DOHH2 (cell line): ENCODE measurements at regions not wholly inside any gene's neighbourhood (a gene's known extent, or its start where the extent isn't known, plus 50 kb on each side); places are given as distances from the start of the nearest gene placed in this dataset.
A peak's percentile ranks its signal among the peaks of the same experiment; 100 is the strongest.
"Not testable (repeated sequence)": the region's sequence is repeated elsewhere in the genome, so short reads cannot be mapped to it uniquely, and the experiment has no call there.

Experiments
- H3F3A ChIP-seq: fragments of 200-600 bp; sonication (generic), shearing (Covaris generic); 2 replicates; pipeline ENCODE4 v1.6.0; 2016; ENCODE audit warnings: antibody characterized with exemption, mild to moderate bottlenecking; ENCODE audit not compliant: control insufficient read depth, insufficient read depth
- H3K27ac ChIP-seq: fragments of 200-600 bp; sonication (generic); 2 replicates; pipeline ENCODE4 v1.5.1; 2014; ENCODE audit warnings: low read depth, mild to moderate bottlenecking, low read length, moderate library complexity
- H3K27me3 ChIP-seq: fragments of 200-600 bp; sonication (generic); 2 replicates; pipeline ENCODE4 v1.6.1; 2014; ENCODE audit warnings: mild to moderate bottlenecking, low read length, mixed read lengths; ENCODE audit not compliant: control insufficient read depth
- H3K36me3 ChIP-seq: fragments of 200-600 bp; sonication (generic); 2 replicates; pipeline ENCODE4 v1.6.1; 2014; ENCODE audit warnings: mild to moderate bottlenecking, low read length, moderate library complexity, mixed read lengths; ENCODE audit not compliant: control insufficient read depth
- H3K4me1 ChIP-seq: fragments of 200-600 bp; sonication (generic); 2 replicates; pipeline ENCODE4 v1.6.1; 2014; ENCODE audit warnings: mild to moderate bottlenecking, low read length, mixed read lengths; ENCODE audit not compliant: control insufficient read depth
- H3K4me2 ChIP-seq: fragments of 200-600 bp; sonication (generic); 2 replicates; pipeline ENCODE4 v1.6.0; 2014; ENCODE audit warnings: mild to moderate bottlenecking, low read length, moderate library complexity
- H3K4me3 ChIP-seq: fragments of 200-600 bp; sonication (generic); 2 replicates; pipeline ENCODE4 v1.5.1; 2014; ENCODE audit warnings: mild to moderate bottlenecking, low read length, mixed read lengths
- H3K79me2 ChIP-seq: fragments of 200-600 bp; sonication (generic); 2 replicates; pipeline ENCODE4 v1.6.1; 2014; ENCODE audit warnings: mild to moderate bottlenecking, low read length, mixed read lengths; ENCODE audit not compliant: control insufficient read depth
- H3K9me2 ChIP-seq: fragments of 200-600 bp; sonication (generic); replicated peaks from 2 replicates; pipeline ENCODE4 v1.6.1; 2014; ENCODE audit warnings: mild to moderate bottlenecking, low read length, mixed read lengths; ENCODE audit not compliant: control insufficient read depth
- H3K9me3 ChIP-seq: fragments of 200-600 bp; sonication (generic); 2 replicates; pipeline ENCODE4 v1.6.1; 2014; ENCODE audit warnings: antibody characterized with exemption, low read length, mixed read lengths; ENCODE audit not compliant: control insufficient read depth, insufficient read depth
- H4K20me1 ChIP-seq: fragments of 200-600 bp; sonication (generic); 2 replicates; pipeline ENCODE4 v1.6.0; 2014; ENCODE audit warnings: low read depth, mild to moderate bottlenecking, antibody characterized with exemption, low read length, moderate library complexity; ENCODE audit not compliant: control insufficient read depth, insufficient read depth
- EZH2phosphoT487 ChIP-seq: fragments of 200-600 bp; sonication (generic); IDR thresholded peaks from 2 replicates; pipeline ENCODE4 v1.6.1; 2017; ENCODE audit warnings: borderline replicate concordance, mild to moderate bottlenecking, antibody characterized with exemption, low read length, moderate library complexity, mixed read lengths
- TF ChIP-seq, protein P1 (sequence below): fragments of 200-600 bp; sonication (generic); IDR thresholded peaks from one replicate; pipeline ENCODE4 v1.5.1; 2014; ENCODE audit warnings: antibody characterized with exemption, mild to moderate bottlenecking, low read depth, low read length; ENCODE audit not compliant: poor library complexity, severe bottlenecking

DNA sequence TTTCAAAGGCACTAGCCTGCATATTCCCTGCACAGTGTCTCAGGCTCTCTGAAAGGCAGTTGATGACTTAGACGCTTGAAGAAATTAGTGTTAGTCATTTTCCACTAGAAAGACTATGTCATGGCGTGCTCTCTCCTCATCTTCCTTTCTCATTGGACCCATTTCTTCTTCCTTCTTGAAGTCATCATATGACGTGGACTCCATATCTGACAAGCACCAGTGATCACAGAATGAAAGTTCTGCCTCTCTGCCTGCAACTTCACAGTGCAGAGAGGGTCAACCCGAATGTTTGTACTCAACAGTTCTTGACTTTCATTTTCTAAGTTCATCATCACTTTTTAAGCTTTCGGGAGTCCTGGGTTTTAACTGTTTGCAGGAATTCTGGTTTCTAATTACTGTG lies 63.7 kb upstream of the CYRIA start:
- Histone ChIP-seq H3K79me2 (no peaks in the 10 kb centered on the region), H3K36me3 (no peaks in the 10 kb centered on the region), H3K27me3 (no peaks in the 10 kb centered on the region), H3K4me1 (peaks cover 24% of the 10 kb centered on the region), H3K4me3 (peak overlapping the region; percentile 46), H4K20me1 (no peaks in the 10 kb centered on the region), H3K9me3 (no peaks in the 10 kb centered on the region), H3K27ac (no peak overlapping the region), H3K9me2 (no peaks in the 10 kb centered on the region), H3F3A (no peaks in the 10 kb centered on the region), H3K4me2 (peak overlapping the region; percentile 64)
- TF ChIP-seq EZH2phosphoT487: no peak
- TF ChIP-seq, protein P1, sequence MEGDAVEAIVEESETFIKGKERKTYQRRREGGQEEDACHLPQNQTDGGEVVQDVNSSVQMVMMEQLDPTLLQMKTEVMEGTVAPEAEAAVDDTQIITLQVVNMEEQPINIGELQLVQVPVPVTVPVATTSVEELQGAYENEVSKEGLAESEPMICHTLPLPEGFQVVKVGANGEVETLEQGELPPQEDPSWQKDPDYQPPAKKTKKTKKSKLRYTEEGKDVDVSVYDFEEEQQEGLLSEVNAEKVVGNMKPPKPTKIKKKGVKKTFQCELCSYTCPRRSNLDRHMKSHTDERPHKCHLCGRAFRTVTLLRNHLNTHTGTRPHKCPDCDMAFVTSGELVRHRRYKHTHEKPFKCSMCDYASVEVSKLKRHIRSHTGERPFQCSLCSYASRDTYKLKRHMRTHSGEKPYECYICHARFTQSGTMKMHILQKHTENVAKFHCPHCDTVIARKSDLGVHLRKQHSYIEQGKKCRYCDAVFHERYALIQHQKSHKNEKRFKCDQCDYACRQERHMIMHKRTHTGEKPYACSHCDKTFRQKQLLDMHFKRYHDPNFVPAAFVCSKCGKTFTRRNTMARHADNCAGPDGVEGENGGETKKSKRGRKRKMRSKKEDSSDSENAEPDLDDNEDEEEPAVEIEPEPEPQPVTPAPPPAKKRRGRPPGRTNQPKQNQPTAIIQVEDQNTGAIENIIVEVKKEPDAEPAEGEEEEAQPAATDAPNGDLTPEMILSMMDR: no peak

DNA sequence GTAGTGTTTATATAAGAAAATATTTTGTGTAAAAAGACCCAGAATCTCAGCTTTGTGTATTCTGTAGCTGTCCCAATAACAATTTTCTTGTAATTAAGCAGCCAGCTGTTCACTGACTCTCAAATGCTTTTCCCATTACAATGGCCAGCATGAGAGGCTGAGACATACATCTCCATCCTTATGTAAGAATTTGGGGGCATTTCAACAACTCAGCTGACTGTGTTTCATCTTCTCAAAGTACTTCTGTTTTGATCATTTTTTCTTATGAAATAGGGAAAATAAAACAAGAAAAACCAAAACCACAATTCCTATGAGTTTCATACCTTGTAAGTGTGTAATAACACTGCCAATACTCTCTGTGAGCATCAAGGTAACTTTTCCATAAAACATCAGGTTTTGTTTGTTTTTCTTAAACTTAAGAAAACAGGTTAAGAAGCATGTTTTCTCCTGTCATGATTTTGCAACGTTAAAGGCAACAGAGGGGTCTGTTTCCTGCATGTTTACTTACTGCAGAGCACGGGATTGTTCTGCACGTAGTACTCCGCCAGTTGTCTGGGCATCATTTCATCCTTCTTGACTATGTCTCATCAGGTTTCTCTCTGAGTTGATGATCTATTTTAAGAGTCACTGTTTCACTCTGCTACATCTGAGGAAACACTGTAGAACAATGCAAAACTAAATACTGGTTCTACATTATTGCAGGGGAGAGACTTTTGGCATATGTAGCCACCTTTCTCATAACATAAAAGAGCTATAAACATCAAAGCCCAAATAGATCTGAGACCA lies 62.9 kb upstream of the CYRIA start:
- Histone ChIP-seq H3K4me1 (peaks cover 24% of the 10 kb centered on the region), H3K4me2 (peak overlapping the region; percentile 64), H3K27ac (no peak overlapping the region), H3K79me2 (no peaks in the 10 kb centered on the region), H3K9me3 (no peaks in the 10 kb centered on the region), H3K4me3 (peak overlapping the region; percentile 46), H3F3A (no peaks in the 10 kb centered on the region), H4K20me1 (no peaks in the 10 kb centered on the region), H3K36me3 (no peaks in the 10 kb centered on the region), H3K9me2 (no peaks in the 10 kb centered on the region), H3K27me3 (no peaks in the 10 kb centered on the region)
- no peak for TF ChIP-seq EZH2phosphoT487
- TF ChIP-seq, protein P1: no peak

DNA sequence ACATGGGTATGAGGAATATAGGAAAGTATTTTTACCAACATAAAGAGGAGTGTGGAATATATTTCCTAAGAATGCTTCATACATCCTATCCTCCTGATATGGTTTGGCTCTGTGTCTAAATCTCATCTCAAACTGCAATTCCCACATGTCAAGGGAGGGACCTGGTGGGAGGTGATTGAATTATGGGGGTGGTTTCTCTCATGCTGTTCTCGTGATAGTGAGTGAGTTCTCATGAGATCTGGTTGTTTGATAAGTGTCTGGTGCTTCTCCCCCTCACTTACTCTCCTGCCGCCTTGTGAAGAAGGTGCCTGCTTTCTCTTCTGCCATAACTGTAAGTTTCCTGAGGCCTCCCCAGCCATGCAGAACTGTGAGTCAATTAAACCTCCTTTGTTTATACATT lies 62.2 kb upstream of the CYRIA start:
- not testable (repeated sequence) for H4K20me1 ChIP-seq, H3F3A ChIP-seq, H3K4me2 ChIP-seq, H3K36me3 ChIP-seq, H3K4me3 ChIP-seq, H3K9me3 ChIP-seq, H3K79me2 ChIP-seq, H3K9me2 ChIP-seq, H3K27ac ChIP-seq, H3K27me3 ChIP-seq
- H3K4me1 ChIP-seq: peaks cover 24% of the 10 kb centered on the region

DNA sequence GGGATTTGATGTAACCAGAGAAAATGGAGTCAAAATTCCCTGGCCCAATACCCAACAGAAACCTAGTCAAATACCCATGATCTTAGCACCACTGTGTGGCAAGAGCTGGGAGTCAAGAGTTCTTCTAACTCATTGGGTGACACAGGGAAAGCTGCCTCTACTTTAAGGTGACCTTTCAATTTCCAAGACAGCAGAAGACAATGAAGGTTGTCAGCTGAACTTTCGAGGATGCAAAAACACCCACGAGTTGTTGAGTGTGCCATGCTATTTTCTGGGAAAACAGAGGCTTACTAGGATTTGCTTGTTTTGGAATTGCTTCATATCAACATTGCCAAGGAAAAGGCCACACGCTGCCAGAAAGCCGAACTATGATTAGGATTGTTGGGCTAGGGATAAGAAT lies 61.6 kb upstream of the CYRIA start:
- Histone ChIP-seq H3K4me3 (no peak overlapping the region), H3K79me2 (no peaks in the 10 kb centered on the region), H4K20me1 (no peaks in the 10 kb centered on the region), H3F3A (no peaks in the 10 kb centered on the region), H3K9me2 (no peaks in the 10 kb centered on the region), H3K27me3 (no peaks in the 10 kb centered on the region), H3K4me2 (no peak overlapping the region), H3K36me3 (no peaks in the 10 kb centered on the region), H3K4me1 (peaks cover 24% of the 10 kb centered on the region), H3K27ac (no peak overlapping the region), H3K9me3 (no peaks in the 10 kb centered on the region)
- TF ChIP-seq EZH2phosphoT487: no peak
- TF ChIP-seq, protein P1: no peak
